ENCODE measurements at regions not wholly inside any gene's neighbourhood (a gene's known extent, or its start where the extent isn't known, plus 50 kb on each side); places are given as distances from the start of the nearest gene placed in this dataset.

DNA sequence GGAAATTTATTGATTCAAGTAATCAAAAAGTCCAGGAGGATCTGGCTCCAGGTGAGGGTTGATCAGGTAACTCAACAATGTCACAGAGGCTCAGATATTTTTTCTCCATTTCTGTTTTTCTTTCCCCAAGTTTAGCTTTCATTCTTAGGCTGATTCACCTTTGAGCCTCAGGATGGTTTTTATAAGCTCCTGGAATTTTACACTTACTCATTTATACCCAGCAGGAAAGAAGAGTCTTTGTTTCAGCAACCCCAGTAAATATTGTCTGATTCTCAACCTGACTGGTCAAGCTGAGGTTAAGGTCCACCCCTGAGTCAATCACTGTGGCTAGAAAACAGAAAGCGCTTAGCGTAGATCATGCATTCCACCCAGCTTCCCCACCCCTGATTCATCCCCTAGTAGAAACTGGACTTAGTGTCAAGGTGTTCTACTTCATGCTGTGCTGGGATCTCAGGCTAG is 500.6 kb downstream of the KIF4B start:
- H3K27ac ChIP-seq = no peak overlapping the region
- TF ChIP-seq, protein P1, sequence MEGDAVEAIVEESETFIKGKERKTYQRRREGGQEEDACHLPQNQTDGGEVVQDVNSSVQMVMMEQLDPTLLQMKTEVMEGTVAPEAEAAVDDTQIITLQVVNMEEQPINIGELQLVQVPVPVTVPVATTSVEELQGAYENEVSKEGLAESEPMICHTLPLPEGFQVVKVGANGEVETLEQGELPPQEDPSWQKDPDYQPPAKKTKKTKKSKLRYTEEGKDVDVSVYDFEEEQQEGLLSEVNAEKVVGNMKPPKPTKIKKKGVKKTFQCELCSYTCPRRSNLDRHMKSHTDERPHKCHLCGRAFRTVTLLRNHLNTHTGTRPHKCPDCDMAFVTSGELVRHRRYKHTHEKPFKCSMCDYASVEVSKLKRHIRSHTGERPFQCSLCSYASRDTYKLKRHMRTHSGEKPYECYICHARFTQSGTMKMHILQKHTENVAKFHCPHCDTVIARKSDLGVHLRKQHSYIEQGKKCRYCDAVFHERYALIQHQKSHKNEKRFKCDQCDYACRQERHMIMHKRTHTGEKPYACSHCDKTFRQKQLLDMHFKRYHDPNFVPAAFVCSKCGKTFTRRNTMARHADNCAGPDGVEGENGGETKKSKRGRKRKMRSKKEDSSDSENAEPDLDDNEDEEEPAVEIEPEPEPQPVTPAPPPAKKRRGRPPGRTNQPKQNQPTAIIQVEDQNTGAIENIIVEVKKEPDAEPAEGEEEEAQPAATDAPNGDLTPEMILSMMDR (conservative IDR thresholded peaks at IDR 0.05) = no peak

DNA sequence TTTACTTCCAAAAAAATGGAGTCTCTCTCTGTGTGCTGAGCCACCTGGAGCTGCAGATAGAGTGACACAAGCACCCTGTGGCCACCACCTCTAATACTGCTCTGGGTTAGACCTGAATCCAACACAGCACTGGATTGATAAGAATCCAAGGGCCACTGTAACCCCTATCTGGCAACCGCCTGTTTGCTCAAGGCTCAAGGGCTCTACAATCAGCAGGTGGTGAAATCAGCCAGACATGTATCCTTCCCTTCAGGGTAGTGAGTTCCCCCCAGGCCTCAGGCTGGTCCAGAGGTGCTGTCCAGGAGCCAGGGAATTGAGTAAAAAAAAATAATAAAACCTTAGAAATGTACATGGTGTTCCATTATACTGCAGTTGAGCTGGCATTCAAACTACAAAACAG is 509.0 kb downstream of the KIF4B start:
- no peak overlapping the region for H3K27ac ChIP-seq
- TF ChIP-seq, protein P1 (conservative IDR thresholded peaks at IDR 0.05) = no peak

DNA sequence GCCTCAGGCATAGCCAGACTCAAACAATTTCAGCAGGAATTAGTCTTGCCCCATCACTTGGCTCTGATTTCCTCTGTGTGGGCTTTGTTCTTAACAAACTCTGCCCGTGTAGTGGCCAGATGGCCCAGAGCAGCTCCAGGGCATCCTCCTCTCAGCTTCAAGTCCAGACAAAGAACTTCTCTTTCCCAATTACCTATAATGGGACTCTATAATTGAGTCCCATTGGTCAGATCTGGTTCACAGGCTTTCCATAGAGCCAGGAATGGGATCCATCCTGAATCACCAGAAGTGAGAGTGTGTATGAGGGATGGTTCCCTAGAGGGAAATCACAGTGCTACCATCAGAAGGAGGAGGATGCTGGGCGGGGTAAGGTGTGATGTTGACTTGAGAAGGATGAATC is 515.8 kb downstream of the KIF4B start:
- TF ChIP-seq, protein P1 (conservative IDR thresholded peaks at IDR 0.05) = no peak
- no peak overlapping the region for H3K27ac ChIP-seq

DNA sequence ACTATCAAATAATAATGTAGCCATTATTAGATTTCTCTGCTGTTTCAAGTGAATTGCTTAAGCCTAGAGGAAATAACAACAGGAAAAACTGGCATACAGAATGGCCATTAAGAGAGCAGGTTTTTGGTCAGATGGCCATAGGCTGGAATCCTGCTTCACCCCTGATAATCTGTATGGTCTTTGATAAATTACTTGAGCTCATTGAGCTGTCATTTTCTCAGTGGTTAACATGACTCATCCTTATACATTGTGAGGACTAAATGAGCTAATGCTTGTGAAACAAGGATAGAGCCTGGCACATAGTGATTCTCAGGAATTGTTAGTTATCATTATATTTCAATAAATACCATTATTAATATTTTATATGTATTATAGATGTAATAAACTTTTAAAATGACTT is 516.5 kb downstream of the KIF4B start:
- H3K27ac ChIP-seq = no peak overlapping the region
- TF ChIP-seq, protein P1 (conservative IDR thresholded peaks at IDR 0.05) = no peak

DNA sequence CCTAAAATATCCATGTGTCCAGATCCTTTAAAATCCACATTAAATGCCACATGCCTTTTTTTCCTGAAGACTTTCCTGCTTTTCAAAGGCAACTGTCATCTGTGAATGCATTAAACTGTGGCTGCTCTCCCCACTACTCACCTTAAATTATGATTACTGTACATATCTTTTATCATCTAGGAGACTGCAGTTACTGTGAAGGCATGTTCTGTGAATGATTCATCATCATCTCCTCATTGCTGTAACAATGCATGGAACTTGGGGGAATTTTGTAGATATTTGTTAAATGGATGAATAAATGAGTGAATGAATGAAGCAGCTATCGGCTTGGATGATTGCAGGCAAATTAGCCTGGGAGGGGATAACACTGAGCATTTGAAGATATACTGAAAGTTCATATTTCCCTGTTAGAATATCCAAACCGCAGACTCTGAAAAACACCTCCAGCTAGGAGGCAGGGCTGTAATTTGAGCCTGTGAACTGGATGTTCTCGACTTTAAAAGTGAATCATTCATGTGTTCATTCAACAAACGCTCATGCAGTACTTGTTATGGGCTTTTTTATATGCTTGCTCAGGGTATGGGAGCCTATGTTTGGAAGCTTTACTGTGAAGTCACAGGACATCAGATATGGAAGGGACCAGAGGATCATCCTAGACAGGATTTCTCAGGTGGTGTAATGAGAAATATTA is 519.2 kb downstream of the KIF4B start:
- no peak overlapping the region for H3K27ac ChIP-seq
- TF ChIP-seq, protein P1 (conservative IDR thresholded peaks at IDR 0.05) = no peak

DNA sequence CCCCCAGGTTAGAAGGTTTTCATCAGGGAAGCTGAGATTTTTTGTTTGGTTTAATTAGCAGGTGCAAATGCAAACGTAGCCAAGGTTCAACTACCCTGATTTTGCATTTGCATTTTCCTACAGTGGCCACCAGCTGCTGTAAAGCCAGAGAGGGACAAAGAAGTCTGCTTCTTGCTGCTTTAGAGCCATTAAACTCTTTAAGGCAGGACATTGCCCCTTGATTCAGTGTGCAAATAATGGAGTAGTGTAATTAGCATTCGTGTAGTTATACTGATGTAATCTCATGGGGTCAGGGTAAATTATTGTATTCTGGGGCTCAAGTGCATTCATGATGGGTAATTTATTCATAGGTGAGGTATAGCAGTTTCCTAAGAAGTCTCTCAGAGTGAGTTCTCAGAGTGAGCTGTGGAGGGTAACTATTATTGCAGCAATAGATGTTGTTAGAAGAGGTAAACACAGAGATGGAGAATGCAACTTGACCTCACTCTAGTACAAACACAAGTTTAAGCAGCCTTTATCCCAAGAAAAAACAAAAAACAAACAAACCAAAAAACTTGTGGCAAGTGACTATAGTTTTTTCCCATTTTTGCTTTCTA is 526.5 kb downstream of the KIF4B start:
- H3K27ac ChIP-seq = no peak overlapping the region
- TF ChIP-seq, protein P1 (conservative IDR thresholded peaks at IDR 0.05) = no peak

DNA sequence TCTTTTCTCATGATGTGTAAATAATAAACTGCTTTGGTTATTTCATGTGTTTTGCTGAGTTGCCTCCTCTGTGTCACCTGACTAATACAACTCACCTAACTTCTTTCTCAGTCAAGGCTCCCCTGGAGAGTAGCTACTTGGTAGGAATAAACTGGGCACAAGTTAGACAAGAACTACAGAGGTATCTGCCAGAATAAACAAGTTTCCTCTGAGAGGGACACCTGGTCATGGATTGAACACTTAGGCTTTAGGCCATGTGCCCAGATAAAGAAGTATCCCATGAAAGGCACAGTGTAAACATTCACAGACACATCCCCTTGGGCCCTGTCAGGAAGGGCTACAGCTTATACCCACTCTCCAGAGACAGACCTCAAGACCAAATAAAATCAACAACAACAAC is 532.5 kb downstream of the KIF4B start:
- H3K27ac ChIP-seq = peak overlapping the region; percentile 16; the same call in 1 of the 2 replicates
- TF ChIP-seq, protein P1 (conservative IDR thresholded peaks at IDR 0.05) = no peak
